GM21723 (cell line): ENCODE measurements at regions not wholly inside any gene's neighbourhood (a gene's known extent, or its start where the extent isn't known, plus 50 kb on each side); places are given as distances from the start of the nearest gene placed in this dataset.
"Not testable (repeated sequence)": the region's sequence is repeated elsewhere in the genome, so short reads cannot be mapped to it uniquely, and the experiment has no call there.

Experiments
- ATAC-seq: cut with Tn5 transposase; IDR thresholded peaks from one replicate; pipeline ENCODE4 v1.9.1; 2021; ENCODE audit warnings: mild to moderate bottlenecking, moderate library complexity; ENCODE audit not compliant: unreplicated experiment

DNA sequence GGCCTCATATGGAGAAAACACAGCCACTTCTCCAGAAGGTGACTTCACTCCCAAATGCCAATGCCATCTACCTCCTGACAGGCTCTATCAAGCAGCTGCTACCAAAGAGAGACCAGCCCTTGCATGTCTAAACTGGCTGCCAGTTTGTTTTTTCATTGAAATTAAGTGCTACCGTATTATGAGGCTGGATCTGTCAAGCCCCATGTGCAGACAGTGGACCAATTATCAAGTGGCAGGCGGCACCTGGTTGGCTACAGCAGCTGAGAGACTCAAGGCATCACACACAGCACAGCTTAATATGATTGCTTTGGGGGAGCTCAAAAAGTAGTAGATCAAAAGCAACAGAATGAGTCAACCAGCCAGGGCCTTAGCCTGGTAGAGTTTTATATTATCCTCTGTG, 1293.0 kb upstream of the TENM4 start:
- ATAC-seq: no peak

DNA sequence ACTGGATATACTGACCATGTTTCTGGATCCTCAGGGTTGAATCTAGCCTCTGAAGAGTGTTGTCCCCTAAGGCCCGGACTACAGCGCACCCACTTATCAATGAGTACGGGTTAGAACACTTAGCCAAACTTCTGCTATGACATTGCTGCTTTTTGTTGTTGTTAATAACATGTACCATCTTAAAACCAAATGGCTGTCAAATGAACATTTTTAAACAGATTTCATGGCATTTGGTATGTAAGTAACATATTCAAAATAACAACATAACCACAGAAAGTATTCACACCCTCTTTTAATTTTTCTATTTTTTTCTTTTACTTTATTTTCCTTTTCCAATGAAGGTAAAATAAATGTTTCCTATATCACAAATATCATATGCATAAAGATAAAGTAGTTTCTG, 1292.5 kb upstream of the TENM4 start:
- ATAC-seq: no peak

DNA sequence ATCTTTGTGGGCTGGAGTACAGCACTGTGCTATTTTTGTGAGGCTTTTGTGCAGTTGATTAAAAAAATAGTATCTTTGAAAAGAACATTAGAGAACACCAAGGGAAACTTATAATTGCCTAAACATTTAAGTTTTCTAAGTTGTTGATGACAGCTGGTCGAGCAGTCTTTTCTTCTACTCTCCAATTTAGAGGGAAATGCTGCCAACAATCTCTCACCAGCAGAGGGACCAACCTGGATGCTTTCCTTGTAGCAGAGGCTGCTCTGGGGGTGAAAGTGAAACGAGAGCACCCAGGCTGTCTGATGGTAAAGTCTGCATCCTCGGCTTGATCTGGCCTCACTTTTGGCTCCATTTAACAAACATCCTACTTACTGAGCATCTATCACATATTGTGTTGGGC, 1286.5 kb upstream of the TENM4 start:
- ATAC-seq: peak; percentile 87

DNA sequence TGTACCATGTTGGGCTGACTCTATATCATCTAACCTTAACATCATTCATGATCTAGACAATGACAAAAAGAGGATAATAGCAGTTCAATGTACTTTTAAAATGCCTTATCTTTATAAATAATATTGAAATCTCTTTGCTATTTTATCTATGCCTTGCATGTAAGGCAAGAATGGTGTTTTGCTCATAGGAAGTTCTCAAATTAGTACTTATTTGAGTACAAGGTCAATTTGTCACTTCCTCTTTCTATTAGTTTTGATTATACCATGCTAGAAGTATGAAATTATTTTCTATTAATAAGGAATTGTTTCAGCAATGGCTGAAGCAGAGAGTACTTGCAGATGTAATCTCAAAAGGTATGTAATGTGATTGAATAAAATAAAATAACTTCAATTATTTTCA, 1285.4 kb upstream of the TENM4 start:
- ATAC-seq: no peak

DNA sequence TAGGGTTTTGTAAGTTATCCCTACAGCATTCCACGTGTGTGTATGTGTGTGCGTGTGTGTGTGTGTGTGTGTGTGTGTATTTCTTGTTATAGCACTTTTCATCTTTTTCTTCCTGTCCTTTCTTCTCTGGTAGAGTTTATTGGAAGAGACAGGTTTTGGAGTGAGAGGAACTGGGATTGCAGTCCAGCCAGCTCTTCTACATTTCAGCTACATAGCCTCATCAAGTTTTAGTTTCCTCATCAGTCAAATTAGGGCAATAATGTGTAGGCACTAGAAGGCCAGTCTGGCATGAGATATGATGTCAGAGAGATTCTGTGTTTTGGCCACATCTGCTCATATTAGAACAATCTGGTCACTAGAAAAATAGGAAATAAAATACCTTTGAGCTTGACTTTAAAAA, 1283.5 kb upstream of the TENM4 start:
- no peak for ATAC-seq

DNA sequence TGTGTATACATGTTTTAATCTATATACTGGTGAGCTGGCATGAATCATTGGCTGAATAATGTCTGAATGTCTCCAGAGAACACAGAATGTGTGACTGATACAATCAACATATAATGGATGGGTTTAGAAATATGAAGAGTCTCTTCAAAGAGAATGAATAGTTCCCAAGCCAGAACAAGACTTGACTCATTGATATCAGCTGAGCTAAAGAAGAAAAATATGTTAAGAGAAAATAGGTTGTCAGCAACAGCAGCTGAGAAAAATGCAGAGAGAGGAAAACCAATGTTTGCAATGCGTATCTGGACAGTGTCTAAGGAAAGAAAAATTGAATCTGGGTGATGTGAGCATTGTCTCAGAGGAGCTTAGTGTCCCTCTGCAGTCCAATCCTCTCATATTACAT, 1281.8 kb upstream of the TENM4 start:
- ATAC-seq: no peak

DNA sequence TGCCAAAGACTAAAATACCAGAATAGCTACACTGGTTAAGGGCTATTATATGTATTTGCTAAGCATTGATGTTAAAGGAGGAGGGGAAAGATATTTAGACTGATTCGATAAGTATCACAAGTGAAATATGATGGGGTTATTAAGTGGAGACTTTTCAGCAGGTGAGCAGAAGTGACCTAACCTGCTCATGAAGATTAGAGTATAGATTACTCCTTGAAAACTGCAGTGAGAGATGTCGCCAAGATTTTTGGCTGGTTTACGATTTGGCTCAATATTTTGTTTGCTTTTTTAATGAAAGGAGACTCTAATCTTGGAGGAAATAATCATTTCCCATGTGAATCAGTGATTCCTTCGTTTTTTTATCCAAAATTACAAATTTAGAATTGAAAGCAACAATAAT, 1279.5 kb upstream of the TENM4 start:
- no peak for ATAC-seq

DNA sequence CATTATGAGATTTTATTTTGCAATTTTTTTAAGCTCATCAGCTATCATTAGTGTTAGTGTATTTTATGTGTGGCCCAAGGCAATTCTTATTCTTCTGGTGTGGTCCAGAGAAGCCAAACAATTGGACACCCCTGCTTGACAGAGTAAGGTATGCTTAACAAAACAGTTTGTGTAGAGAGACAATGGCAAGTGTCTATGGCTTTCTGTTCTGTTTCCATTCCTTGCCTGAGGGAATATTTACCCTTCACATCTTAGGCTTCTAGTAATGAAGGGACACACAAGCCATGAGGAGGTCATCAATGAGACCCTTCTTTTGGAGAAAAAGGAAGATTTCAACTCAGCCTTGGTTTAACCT, 1278.4 kb upstream of the TENM4 start:
- ATAC-seq: no peak

DNA sequence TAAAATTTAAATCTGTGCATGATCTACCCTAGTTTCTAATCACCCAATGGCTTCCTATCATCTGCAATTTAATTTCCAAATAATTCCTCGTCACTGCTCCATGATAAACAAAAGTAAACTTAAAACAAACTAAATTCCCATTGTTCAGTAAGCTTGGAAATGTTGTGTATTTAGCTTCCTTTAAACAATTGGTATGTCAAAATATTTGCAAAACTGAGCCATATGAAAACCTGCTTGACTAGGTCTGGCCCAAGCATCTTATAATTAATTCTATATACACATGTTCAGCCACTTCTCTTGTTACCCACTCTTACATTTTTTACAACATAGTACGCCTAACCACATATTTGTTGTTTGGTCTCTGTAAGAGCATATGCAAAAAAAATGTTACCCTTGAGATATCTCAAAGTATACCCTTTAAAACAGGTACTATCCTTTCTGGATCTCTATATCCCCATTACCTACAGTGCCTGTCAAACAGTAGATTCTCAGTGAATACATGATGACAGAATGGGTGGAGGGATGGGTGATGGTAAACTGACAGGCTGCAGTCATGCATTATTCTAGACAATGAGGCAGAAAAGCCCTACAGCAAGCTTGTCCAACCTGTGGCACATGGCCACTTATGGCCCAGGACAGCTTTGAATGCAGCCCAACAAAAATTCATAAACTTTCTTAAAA, 1277.9 kb upstream of the TENM4 start:
- ATAC-seq: no peak

DNA sequence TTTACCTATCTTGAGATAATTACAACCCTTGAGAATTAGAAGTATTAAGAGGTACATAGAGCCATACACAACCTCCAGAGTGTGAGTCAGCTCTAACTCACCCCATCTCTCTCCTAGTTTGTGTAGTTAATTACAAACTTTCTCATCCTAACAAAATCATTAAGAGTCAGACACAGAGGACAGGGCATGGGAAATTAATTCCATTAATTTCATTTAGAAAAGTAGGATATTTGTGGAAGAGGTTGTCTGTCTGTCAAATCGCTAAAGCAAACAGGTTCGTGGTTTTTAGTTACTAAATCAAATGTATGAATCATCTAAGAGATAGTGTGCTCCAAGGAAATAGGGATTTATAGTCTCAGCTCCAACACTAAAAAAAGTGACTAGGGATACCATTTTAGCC, 1261.4 kb upstream of the TENM4 start:
- ATAC-seq: no peak

DNA sequence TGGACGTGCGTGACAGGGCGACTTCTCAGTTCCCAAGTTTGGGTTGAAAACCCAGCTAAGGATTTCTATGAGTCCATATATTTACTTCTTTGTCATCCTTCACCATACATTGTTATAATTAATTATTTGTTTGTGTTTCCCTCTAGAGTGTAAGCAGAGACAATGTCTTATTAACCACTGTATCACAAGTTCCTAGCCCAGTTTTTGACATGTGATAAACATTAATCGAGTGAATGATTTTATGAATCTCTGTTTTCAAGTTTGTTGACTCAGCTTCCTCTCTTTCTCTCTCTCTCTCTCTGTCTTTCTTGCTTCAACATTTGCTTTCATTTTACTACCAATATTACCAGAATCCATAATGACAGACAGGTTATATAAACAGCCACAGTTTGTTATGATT, 1259.6 kb upstream of the TENM4 start:
- ATAC-seq: no peak

DNA sequence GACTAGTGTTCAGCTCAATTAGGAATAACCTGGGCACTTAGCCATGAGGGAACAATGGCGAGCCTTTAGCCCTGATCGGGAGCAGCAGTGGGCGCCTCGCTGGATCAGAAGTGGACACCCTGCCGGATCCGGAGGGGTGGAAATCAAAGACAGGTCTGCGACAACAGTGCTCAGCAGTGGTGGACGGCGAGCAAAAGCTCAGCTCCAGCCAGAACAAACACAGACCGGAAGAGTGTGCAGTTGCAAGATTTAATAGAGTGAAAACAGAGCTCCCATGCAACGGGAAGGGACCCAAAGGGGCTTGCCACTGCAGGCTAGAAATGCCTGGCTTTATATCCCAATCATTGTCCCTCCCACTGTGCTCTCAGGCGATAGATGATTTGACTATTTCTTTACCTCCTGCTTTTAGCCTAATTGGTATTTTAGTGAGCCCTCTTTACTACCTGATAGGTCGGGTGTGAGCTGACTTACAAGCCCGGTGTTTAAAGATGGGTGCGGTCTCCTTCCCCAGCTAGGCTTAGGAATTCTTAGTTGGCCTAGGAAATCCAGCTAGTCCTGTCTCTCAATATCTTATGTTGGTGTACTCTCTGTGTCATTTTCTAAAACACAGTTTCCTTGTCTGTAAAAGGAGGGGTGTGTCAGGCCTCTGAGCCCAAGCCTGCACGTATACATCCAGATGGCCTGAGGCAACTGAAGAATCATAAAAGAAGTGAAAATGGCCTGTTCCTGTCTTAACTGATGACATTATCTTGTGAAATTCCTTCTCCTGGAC, 1258.8 kb upstream of the TENM4 start:
- ATAC-seq: not testable (repeated sequence)

DNA sequence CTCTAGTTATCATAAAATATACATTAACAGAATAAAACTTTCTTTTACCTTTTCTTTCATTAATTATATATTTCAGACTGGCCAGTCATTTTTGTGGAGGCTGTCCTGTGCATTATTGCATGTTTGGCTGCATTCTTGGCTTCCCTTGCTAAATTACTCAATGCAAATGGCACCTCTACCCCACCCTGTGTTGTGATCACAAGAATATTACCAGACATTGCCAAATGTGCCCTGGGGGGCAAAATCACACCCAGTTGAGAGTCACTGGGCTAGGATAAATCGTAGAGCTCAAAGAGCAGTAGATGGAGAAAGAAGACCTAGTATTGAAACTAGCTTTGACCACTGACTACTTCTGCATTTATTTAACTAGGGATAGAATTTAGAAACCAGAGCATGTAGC, 1257.8 kb upstream of the TENM4 start:
- no peak for ATAC-seq

DNA sequence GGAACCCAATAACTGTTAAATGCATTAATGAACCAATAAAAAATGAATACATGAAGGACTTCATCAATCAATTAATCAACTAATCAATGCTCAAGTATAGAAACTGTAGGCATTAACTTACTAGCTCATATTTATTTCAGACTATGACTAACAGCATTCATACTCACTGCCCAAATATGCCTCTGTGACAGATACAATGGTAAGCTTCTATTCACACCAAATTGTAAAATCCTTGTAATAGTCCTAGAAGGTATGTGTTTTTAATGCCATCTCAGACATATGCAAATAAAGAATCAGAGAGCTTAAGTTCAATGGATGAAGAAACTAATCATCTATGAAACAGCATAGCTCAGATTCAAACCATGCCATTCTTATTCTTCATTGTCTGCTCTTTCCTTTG, 1253.6 kb upstream of the TENM4 start:
- ATAC-seq: no peak

DNA sequence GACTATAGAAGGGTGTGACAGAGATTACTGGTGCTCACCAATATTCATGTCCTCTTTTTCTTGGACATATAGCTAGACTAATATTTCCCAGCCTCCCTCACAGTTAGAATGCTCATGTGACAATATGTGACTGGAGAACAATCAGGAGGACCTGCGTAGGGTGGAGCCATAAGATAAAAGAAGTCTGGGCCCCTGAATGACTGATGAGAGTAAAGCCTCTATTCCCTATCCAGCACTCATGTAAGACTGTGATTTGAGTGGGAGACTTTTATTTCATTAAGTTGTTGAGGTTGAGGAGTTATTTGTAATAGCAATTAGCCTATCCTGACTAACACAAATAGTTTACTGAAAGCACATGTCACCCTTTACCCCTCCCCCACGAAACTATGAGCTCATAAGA, 1247.1 kb upstream of the TENM4 start:
- no peak for ATAC-seq

DNA sequence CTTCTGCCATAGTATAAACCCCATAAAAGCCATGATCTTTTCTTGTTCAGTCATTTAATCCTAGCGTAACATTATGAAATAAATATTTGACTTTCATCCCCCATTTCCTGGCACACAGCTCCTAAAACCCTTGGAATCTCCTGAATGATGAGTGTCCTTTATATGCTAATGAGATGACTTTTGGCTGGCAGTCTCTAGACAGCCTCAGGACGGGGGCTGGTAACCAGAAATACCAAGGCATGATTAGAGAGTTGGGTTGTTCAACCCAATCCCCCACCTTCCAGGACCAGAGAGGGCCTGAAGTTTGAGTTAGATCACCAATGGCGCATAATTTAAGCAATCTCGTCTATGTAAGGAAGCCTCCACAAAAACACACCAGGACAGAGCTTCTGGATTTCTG, 1246.1 kb upstream of the TENM4 start:
- ATAC-seq: no peak

DNA sequence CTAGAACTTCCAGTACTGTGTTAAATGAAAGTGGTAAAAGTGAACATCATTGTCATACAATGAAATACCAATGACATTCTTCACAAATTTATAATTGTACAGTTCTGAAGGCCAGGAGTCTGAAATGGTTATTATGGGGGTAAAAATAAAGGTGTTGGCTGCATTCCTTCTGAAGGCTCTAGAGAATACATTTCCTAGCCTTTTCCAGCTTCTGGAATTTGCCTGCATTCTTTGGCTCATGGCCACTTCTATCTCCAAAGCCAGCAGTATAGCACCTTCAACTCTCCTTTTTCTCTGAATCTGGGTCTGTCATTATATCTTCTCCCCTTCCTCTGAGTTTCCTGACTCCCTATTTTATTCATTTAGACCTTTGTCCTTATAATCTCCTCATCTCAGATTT, 1232.7 kb upstream of the TENM4 start:
- ATAC-seq: no peak

DNA sequence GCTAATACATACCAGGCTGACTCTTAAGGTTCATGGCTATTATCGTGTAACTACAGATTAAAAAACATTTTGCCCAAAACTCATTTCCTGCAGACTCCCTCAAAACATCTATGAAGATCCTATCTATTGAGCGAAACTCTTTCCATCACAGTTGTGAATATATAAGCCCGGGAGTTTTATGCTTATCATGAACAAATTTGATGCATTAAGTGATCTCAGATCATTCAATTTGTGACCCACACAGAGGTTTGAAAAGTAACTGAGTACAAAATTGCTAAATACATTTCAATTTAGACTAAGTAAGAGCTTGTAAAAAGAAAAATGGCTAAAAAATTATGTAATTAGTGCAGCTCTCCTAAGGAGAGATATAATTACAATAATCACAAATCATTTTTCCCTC, 1228.8 kb upstream of the TENM4 start:
- ATAC-seq: no peak

DNA sequence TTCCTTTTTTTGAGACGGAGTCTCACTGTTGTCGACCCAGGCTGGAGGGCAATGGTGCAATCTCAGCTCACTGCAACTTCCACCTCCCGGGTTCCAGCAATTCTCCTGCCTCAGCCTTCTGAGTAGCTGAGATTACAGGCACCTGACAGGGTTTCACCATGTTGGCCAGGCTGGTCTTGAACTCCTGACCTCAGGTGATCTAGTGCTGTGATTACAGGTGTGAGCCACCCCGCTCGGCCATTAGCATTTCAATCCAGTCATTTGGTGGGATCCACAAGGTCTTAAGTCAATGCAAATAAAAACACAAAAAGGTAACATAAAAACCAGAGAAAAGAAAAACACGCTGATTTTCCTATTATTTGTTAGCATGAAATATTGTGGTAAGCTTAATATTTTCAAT, 1227.2 kb upstream of the TENM4 start:
- no peak for ATAC-seq

DNA sequence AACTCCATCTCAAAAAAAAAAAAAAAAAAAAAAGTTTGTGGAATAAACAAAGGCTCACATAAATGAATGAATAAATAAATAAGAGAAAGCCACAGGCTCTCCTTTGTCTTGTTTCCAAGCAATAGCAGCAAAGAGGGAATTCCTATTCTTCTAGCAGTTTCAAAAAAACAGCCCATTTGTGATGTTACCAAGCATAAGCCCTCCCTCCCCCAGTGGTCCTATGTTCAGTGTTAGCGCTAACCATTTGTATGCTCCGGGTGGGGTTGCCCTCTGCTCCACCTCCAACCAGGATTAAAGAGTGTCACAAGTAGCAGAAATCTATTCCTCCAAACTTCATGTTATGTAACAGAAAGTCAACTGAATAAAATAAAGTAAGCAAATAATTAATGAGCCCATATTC, 1215.0 kb upstream of the TENM4 start:
- ATAC-seq: no peak

DNA sequence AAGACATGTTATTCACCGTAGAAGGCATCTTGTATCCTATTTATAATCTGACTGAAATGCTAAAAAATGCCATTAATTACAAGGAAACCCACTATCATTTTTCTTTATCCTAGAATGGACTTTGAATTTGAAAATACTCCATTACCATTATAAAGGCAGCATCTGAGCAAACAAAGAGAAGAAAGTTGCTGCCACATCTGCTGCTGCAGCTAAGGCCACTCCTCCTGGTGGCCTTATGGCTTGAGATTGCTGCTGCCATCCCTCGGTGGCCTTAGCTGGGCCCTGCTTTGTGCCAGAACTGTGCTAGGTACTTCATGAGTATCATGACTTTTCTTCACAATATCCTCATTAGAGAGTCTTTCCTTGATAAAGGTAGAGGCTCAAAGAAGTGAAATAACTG, 1210.1 kb upstream of the TENM4 start:
- ATAC-seq: no peak

DNA sequence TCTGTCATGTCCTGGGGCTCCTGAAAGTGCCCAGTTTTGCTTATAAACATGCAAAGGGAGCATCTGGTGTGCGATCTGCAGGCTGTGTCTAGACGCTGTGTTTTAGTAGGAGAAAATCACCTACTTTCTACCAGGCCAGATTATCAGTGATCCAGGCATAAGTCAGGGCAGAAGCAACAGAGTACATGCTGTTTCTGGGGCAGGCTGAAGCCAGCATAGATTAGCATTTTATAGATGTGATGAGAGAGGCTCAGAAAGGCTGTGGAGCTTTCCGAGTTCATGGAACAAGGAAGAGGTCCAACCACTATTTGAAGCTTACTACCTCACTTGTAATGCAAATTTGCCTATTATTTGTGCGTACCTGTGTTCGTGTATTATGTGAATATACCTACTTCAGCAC, 1208.4 kb upstream of the TENM4 start:
- ATAC-seq: no peak

DNA sequence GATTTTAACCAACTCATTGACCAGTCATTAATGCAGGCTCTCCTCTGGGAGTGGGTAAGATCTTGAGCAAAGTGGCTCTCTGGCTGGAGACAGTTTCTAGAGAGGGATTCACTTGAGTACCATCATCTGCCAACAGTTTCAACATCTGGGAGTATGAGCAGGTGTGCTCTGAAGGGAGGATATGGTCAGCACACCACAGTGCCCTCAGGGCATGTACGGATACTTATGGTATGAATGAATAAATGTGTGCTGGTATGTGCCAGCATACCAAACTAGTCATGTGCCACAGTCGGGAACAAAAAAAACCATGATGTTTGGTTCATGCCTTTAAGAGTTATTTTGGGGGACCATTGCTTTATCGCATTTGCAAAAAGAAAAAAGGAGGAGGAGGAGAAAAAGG, 1197.5 kb upstream of the TENM4 start:
- no peak for ATAC-seq
